PC-3 (cell line): ENCODE measurements at regions not wholly inside any gene's neighbourhood (a gene's known extent, or its start where the extent isn't known, plus 50 kb on each side); places are given as distances from the start of the nearest gene placed in this dataset.

Experiments
- ATAC-seq: fragments of 200-7000 bp; cut with Tn5 transposase; 2 replicates; pipeline ENCODE4 v1.9.1; 2020; ENCODE audit warnings: mild to moderate bottlenecking, moderate library complexity
- BruUV-seq: library from RNA; stranded (reverse); fragments of 400-500 nt; replicated peaks from 2 replicates; lab custom pipeline; 2021; lab: Mats Ljungman, UMichigan
- CTCF ChIA-PET: fragments of 300-600 bp; sonication (Branson Sonifier 250); formaldehyde crosslinking; loops from one replicate; lab custom pipeline; 2022; ENCODE audit warnings: antibody characterized with exemption; lab: Charles Lee
- POLR2A ChIA-PET: fragments of 300-600 bp; sonication (Branson Sonifier 250); formaldehyde crosslinking; loops from one replicate; lab custom pipeline; 2022; ENCODE audit warnings: antibody characterized with exemption; ENCODE audit not compliant: unreplicated experiment; lab: Charles Lee
- DNase-seq: peaks from one replicate; pipeline ENCODE4 v3.0.0-alpha.2; 2015
- H2AFZ ChIP-seq: fragments of 300-600 bp; sonication (generic); 2 replicates; pipeline ENCODE4 v1.6.0; 2016; ENCODE audit warnings: antibody characterized with exemption, low read length
- H3F3A ChIP-seq: fragments of 300-600 bp; sonication (generic); one replicate; pipeline ENCODE4 v1.6.0; 2017; ENCODE audit warnings: antibody characterized with exemption, low read length, control low read depth, mild to moderate bottlenecking; ENCODE audit not compliant: unreplicated experiment
- H3K27ac ChIP-seq: fragments of 300-600 bp; sonication (generic); 2 replicates; pipeline ENCODE4 v1.5.1; 2016; ENCODE audit warnings: mild to moderate bottlenecking, low read length
- H3K27me3 ChIP-seq: fragments of 300-600 bp; sonication (generic); 2 replicates; pipeline ENCODE4 v1.6.1; 2016; ENCODE audit warnings: low read length, mixed read lengths
- H3K36me3 ChIP-seq: fragments of 300-600 bp; sonication (generic); 2 replicates; pipeline ENCODE4 v1.6.1; 2016; ENCODE audit warnings: low read depth, mixed run types, low read length, mixed read lengths
- H3K4me1 ChIP-seq: fragments of 300-600 bp; sonication (generic); 2 replicates; pipeline ENCODE4 v1.5.1; 2016; ENCODE audit warnings: low read length; ENCODE audit not compliant: insufficient read depth
- H3K4me2 ChIP-seq: fragments of 300-600 bp; sonication (generic); 2 replicates; pipeline ENCODE4 v1.6.0; 2016; ENCODE audit warnings: low read length
- H3K4me3 ChIP-seq: fragments of 300-600 bp; sonication (generic); 2 replicates; pipeline ENCODE4 v1.5.1; 2016; ENCODE audit warnings: mild to moderate bottlenecking, low read length, mixed read lengths
- H3K79me2 ChIP-seq: fragments of 300-600 bp; sonication (generic); 2 replicates; pipeline ENCODE4 v1.6.1; 2017; ENCODE audit warnings: low read length, mixed read lengths
- H3K9ac ChIP-seq: fragments of 300-600 bp; sonication (generic); 2 replicates; pipeline ENCODE4 v1.6.0; 2016; ENCODE audit warnings: mild to moderate bottlenecking, low read length
- H3K9me2 ChIP-seq: fragments of 300-600 bp; sonication (generic); replicated peaks from 2 replicates; pipeline ENCODE4 v1.6.1; 2016; ENCODE audit warnings: mixed run types, low read length, mixed read lengths
- H3K9me3 ChIP-seq: fragments of 300-600 bp; sonication (generic); 2 replicates; pipeline ENCODE4 v1.6.1; 2016; ENCODE audit warnings: low read length, mixed read lengths
- H4K20me1 ChIP-seq: fragments of 300-600 bp; sonication (generic); 2 replicates; pipeline ENCODE4 v1.6.1; 2016; ENCODE audit warnings: low read length, mixed read lengths
- EZH2 ChIP-seq: fragments of 300-600 bp; sonication (generic); IDR thresholded peaks from one replicate; pipeline ENCODE4 v1.6.1; 2017; ENCODE audit warnings: antibody characterized with exemption, mild to moderate bottlenecking, low read length; ENCODE audit not compliant: unreplicated experiment
- EZH2phosphoT487 ChIP-seq: fragments of 300-600 bp; sonication (generic); IDR thresholded peaks from 2 replicates; pipeline ENCODE4 v1.6.1; 2018; ENCODE audit warnings: mild to moderate bottlenecking, antibody characterized with exemption, low read length, borderline replicate concordance
- intact Hi-C: fragments of 100-400 bp; cut with micrococcal nuclease; formaldehyde crosslinking; loops from 2 replicates; pipeline ENCODE4 v1.9.0; 2023
- TF ChIP-seq, protein P1 (sequence below): fragments of 300-600 bp; sonication (generic); conservative IDR thresholded peaks from 2 replicates; pipeline ENCODE4 v1.5.1; 2017; ENCODE audit warnings: antibody characterized with exemption, low read depth, mild to moderate bottlenecking, low read length

DNA sequence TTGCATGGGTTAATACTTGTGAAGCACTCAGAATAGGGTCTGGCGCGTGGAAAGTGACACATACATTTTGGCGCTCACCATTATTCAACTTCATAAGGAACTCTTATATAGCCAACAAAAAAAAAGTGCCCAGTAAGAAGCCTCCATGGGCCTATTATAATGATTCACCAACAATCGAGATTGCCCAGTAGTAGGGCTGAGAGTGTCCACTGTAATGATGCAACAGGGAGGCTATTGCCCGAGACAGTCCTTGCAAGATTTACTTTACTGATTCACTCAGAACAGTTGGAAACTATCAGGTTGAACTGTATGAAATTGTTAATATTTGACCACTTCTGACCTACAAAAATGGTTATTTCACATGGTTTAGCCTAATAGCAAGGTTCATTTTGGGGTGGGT, 86.0 kb downstream of the PJA1 start:
- Histone ChIP-seq H3K9me3 (no peaks in the 10 kb centered on the region), H3K4me2 (no peak overlapping the region), H3K4me1 (no peaks in the 10 kb centered on the region), H3K27ac (no peak overlapping the region), H3K4me3 (no peak overlapping the region), H4K20me1 (no peaks in the 10 kb centered on the region), H3K9me2 (no peaks in the 10 kb centered on the region), H3K9ac (no peak overlapping the region), H3K36me3 (no peaks in the 10 kb centered on the region), H3F3A (no peaks in the 10 kb centered on the region), H3K79me2 (no peaks in the 10 kb centered on the region), H3K27me3 (no peaks in the 10 kb centered on the region), H2AFZ (no peak overlapping the region)
- ChIA-PET POLR2A (no interaction called here), CTCF (no interaction called here)
- TF ChIP-seq EZH2phosphoT487 (no peak), EZH2 (no peak)
- TF ChIP-seq, protein P1, sequence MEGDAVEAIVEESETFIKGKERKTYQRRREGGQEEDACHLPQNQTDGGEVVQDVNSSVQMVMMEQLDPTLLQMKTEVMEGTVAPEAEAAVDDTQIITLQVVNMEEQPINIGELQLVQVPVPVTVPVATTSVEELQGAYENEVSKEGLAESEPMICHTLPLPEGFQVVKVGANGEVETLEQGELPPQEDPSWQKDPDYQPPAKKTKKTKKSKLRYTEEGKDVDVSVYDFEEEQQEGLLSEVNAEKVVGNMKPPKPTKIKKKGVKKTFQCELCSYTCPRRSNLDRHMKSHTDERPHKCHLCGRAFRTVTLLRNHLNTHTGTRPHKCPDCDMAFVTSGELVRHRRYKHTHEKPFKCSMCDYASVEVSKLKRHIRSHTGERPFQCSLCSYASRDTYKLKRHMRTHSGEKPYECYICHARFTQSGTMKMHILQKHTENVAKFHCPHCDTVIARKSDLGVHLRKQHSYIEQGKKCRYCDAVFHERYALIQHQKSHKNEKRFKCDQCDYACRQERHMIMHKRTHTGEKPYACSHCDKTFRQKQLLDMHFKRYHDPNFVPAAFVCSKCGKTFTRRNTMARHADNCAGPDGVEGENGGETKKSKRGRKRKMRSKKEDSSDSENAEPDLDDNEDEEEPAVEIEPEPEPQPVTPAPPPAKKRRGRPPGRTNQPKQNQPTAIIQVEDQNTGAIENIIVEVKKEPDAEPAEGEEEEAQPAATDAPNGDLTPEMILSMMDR: no peak
- DNase-seq: no peak
- no TSS peak for BruUV-seq
- intact Hi-C loops: no loop called here
- ATAC-seq: no peak

DNA sequence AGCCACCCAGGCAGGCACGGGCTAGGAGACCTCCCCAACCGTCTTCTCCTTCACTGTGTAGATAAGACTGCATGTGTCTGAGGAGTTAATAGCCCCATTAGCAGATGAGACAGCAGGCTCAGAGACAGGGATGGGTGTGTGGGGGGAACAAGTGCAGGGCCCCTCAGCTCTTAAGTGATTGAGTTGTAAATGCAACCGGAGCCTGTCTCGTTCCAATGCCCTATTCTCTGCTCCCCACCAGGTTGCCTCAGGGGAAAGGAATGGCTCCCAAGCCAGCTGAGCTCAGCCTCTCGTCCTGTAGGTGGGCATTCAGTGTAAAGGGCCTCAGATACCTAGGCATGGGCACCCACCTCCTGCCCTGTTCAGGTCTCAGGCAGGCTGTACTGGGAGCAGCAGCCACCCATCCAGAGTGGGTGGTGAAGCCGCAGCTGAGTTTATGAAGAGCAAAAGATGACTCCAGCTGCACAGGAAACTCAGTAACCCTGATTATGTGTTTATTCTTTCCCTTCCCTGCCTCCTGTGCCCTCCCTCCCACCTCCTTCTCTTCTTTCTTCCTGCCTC, 87.3 kb downstream of the PJA1 start:
- Histone ChIP-seq H3F3A (no peaks in the 10 kb centered on the region), H3K4me2 (no peak overlapping the region), H4K20me1 (no peaks in the 10 kb centered on the region), H3K27me3 (no peaks in the 10 kb centered on the region), H3K36me3 (no peaks in the 10 kb centered on the region), H3K9me2 (no peaks in the 10 kb centered on the region), H3K27ac (no peak overlapping the region), H3K9me3 (no peaks in the 10 kb centered on the region), H2AFZ (no peak overlapping the region), H3K4me1 (no peaks in the 10 kb centered on the region), H3K79me2 (no peaks in the 10 kb centered on the region), H3K4me3 (no peak overlapping the region), H3K9ac (no peak overlapping the region)
- DNase-seq (no peak), ATAC-seq (no peak)
- intact Hi-C loops: no loop called here
- CTCF ChIA-PET: no interaction called here
- no TSS peak for BruUV-seq
- TF ChIP-seq EZH2: no peak
- TF ChIP-seq, protein P1: no peak
- TF ChIP-seq EZH2phosphoT487: no peak
- POLR2A ChIA-PET: no interaction called here

DNA sequence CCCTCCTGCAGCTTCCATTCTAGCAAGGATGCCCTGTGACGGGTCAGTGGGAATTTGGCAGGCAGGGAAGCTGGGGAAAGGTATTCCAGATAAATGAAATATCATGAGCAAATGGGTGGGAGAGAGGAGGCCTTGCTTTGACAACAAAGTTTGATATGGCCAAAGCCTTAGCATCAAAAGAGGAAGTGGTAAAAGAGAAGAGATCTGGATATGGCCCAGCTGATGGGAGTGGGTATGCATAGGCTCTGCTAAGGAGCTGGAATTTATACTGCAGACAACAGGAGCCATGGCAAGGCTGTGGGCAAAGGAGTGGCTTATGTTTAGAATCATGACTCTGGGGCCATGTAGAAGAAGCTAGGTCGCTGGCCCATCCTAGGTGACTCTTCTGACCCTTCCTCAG, 89.2 kb downstream of the PJA1 start:
- ChIA-PET CTCF (no interaction called here), POLR2A (no interaction called here)
- Histone ChIP-seq H3K4me3 (no peak overlapping the region), H2AFZ (no peak overlapping the region), H3K4me1 (no peaks in the 10 kb centered on the region), H3K27me3 (no peaks in the 10 kb centered on the region), H3K9me3 (no peaks in the 10 kb centered on the region), H4K20me1 (no peaks in the 10 kb centered on the region), H3K27ac (no peak overlapping the region), H3K79me2 (no peaks in the 10 kb centered on the region), H3K36me3 (no peaks in the 10 kb centered on the region), H3K9ac (no peak overlapping the region), H3K4me2 (no peak overlapping the region), H3F3A (no peaks in the 10 kb centered on the region), H3K9me2 (no peaks in the 10 kb centered on the region)
- TF ChIP-seq, protein P1: no peak
- no peak for TF ChIP-seq EZH2
- TF ChIP-seq EZH2phosphoT487: no peak
- BruUV-seq: no TSS peak
- intact Hi-C loops: no loop called here
- no peak for ATAC-seq
- DNase-seq: no peak
